IMR-90 (cell line): ENCODE measurements at regions not wholly inside any gene's neighbourhood (a gene's known extent, or its start where the extent isn't known, plus 50 kb on each side); places are given as distances from the start of the nearest gene placed in this dataset.

Experiments used
- ATAC-seq: fragments of 200-7000 bp; cut with Tn5 transposase; 2 replicates; pipeline ENCODE4 v1.9.1; 2020; ENCODE audit warnings: low read depth, mild to moderate bottlenecking, moderate library complexity
- BruUV-seq: library from RNA; stranded (reverse); fragments of 400-500 nt; replicated peaks from 2 replicates; lab custom pipeline; 2021; lab: Mats Ljungman, UMichigan
- CTCF ChIA-PET: fragments of 300-600 bp; formaldehyde crosslinking; extraction: SDS; loops from one replicate; lab custom pipeline; 2021; ENCODE audit warnings: antibody characterized with exemption; lab: Yijun Ruan, JAX
- POLR2A ChIA-PET: fragments of 300-600 bp; sonication (Branson Sonifier 250); formaldehyde crosslinking; loops from one replicate; lab custom pipeline; 2022; ENCODE audit warnings: antibody characterized with exemption; ENCODE audit not compliant: unreplicated experiment; lab: Charles Lee
- DNase-seq: peaks from one replicate; pipeline ENCODE4 v3.0.0; 2013
- H2AFZ ChIP-seq: replicated peaks from 2 replicates; pipeline ENCODE3; 2013; ENCODE audit warnings: low read length, mild to moderate bottlenecking; ENCODE audit not compliant: poor library complexity
- H2AK5ac ChIP-seq: 2 replicates; pipeline ENCODE4 v1.6.1; 2013; ENCODE audit warnings: low read depth, low read length, inconsistent platforms
- H2AK9ac ChIP-seq: replicated peaks from 2 replicates; pipeline ENCODE3; 2013; ENCODE audit warnings: mild to moderate bottlenecking, low read depth, low read length, moderate library complexity; ENCODE audit not compliant: poor library complexity
- H2BK120ac ChIP-seq: 2 replicates; pipeline ENCODE4 v1.6.1; 2013; ENCODE audit warnings: low read depth, low read length, inconsistent platforms
- H2BK15ac ChIP-seq: 3 replicates; pipeline ENCODE4 v1.6.1; 2013; ENCODE audit warnings: low read depth, low read length, inconsistent platforms
- H2BK20ac ChIP-seq: 2 replicates; pipeline ENCODE4 v1.6.1; 2013; ENCODE audit warnings: low read depth, mild to moderate bottlenecking, inconsistent platforms, low read length, moderate library complexity
- H2BK5ac ChIP-seq: 2 replicates; pipeline ENCODE4 v1.6.1; 2013; ENCODE audit warnings: mild to moderate bottlenecking, low read depth, low read length, inconsistent platforms; ENCODE audit not compliant: poor library complexity, severe bottlenecking
- H3K14ac ChIP-seq: replicated peaks from 2 replicates; pipeline ENCODE4 v1.6.1; 2013; ENCODE audit warnings: low read depth, low read length, inconsistent platforms
- H3K18ac ChIP-seq: 2 replicates; pipeline ENCODE4 v1.6.1; 2013; ENCODE audit warnings: low read depth, low read length, control low read depth
- H3K23ac ChIP-seq: 2 replicates; pipeline ENCODE4 v1.6.1; 2013; ENCODE audit warnings: low read depth, low read length, inconsistent platforms
- H3K27ac ChIP-seq: 2 replicates; pipeline ENCODE4 v1.5.1; 2013; ENCODE audit warnings: mild to moderate bottlenecking, control low read depth, low read length; ENCODE audit not compliant: insufficient read depth
- H3K27me3 ChIP-seq: 2 replicates; pipeline ENCODE4 v1.6.1; 2013; ENCODE audit warnings: low read length; ENCODE audit not compliant: control insufficient read depth, insufficient read depth
- H3K36me3 ChIP-seq: 2 replicates; pipeline ENCODE4 v1.6.1; 2013; ENCODE audit warnings: low read length, mixed read lengths; ENCODE audit not compliant: control insufficient read depth, insufficient read depth
- H3K4ac ChIP-seq: 2 replicates; pipeline ENCODE4 v1.6.1; 2013; ENCODE audit warnings: low read depth, low read length, inconsistent platforms
- H3K4me1 ChIP-seq: 2 replicates; pipeline ENCODE4 v1.6.1; 2013; ENCODE audit warnings: low read length, mixed read lengths; ENCODE audit not compliant: control insufficient read depth, insufficient read depth
- H3K4me2 ChIP-seq: 2 replicates; pipeline ENCODE4 v1.6.1; 2013; ENCODE audit warnings: low read depth, mild to moderate bottlenecking, control low read depth, low read length, moderate library complexity
- H3K4me3 ChIP-seq: 2 replicates; pipeline ENCODE4 v1.5.1; 2013; ENCODE audit warnings: low read depth, mild to moderate bottlenecking, control low read depth, low read length, moderate library complexity; ENCODE audit not compliant: insufficient read depth
- H3K56ac ChIP-seq: 2 replicates; pipeline ENCODE4 v1.6.1; 2013; ENCODE audit warnings: low read length, inconsistent platforms; ENCODE audit not compliant: insufficient read depth; ENCODE audit errors: extremely low read depth
- H3K79me1 ChIP-seq, 2 experiments: 2 replicates each; pipeline ENCODE4 v1.6.1; 2013; ENCODE audit warnings: low read length in 2 of 2, inconsistent platforms in 1 of 2, low read depth in 1 of 2
- H3K9ac ChIP-seq: 2 replicates; pipeline ENCODE4 v1.6.1; 2013; ENCODE audit warnings: low read depth, low read length, control low read depth
- H3K9me1 ChIP-seq: 2 replicates; pipeline ENCODE4 v1.6.1; 2013; ENCODE audit warnings: low read length, inconsistent platforms; ENCODE audit not compliant: insufficient read depth
- H3K9me3 ChIP-seq: 2 replicates; pipeline ENCODE4 v1.6.1; 2013; ENCODE audit warnings: low read length; ENCODE audit not compliant: control insufficient read depth, insufficient read depth
- H4K20me1 ChIP-seq: 2 replicates; pipeline ENCODE4 v1.6.1; 2013; ENCODE audit warnings: low read length, inconsistent platforms; ENCODE audit not compliant: insufficient read depth
- H4K5ac ChIP-seq: 2 replicates; pipeline ENCODE4 v1.6.1; 2013; ENCODE audit warnings: mild to moderate bottlenecking, low read depth, low read length, control low read depth
- H4K8ac ChIP-seq, 2 experiments: 2 replicates each; pipeline ENCODE4 v1.6.1; 2013; ENCODE audit warnings: low read depth in 2 of 2, low read length in 2 of 2, control low read depth in 1 of 2, inconsistent platforms in 1 of 2
- H4K91ac ChIP-seq: 2 replicates; pipeline ENCODE4 v1.6.1; 2013; ENCODE audit warnings: low read depth, low read length, inconsistent platforms; ENCODE audit not compliant: insufficient read depth
- CEBPB ChIP-seq: IDR thresholded peaks from 2 replicates; pipeline ENCODE4 v1.6.1; 2012; ENCODE audit warnings: low read depth, low read length, improper control_type of control experiment
- CHD1 ChIP-seq: IDR thresholded peaks from 2 replicates; pipeline ENCODE4 v1.6.1; 2012; ENCODE audit warnings: low read depth, low read length, improper control_type of control experiment
- CTCF ChIP-seq: conservative IDR thresholded peaks from 2 replicates; pipeline ENCODE4 v1.5.1; 2012; ENCODE audit warnings: mild to moderate bottlenecking, low read depth, low read length, improper control_type of control experiment
- FOS ChIP-seq: fragments of 150-350 bp; IDR thresholded peaks from 2 replicates; pipeline ENCODE4 v1.6.1; 2016; ENCODE audit warnings: low read depth, low read length
- MAFK ChIP-seq: IDR thresholded peaks from 2 replicates; pipeline ENCODE4 v1.6.1; 2012; ENCODE audit warnings: low read depth, low read length, improper control_type of control experiment
- MAZ ChIP-seq: IDR thresholded peaks from 2 replicates; pipeline ENCODE4 v1.6.1; 2012; ENCODE audit warnings: low read depth, mild to moderate bottlenecking, low read length, improper control_type of control experiment, moderate library complexity, borderline replicate concordance
- NFE2L2 ChIP-seq: fragments of 150-350 bp; IDR thresholded peaks from 2 replicates; pipeline ENCODE4 v1.6.1; 2016; ENCODE audit warnings: low read depth, mild to moderate bottlenecking, low read length
- RFX5 ChIP-seq: IDR thresholded peaks from 2 replicates; pipeline ENCODE4 v1.8.0; 2012; ENCODE audit warnings: low read depth, mild to moderate bottlenecking, low read length, moderate library complexity
- SMC3 ChIP-seq: fragments of 150-350 bp; IDR thresholded peaks from 2 replicates; pipeline ENCODE4 v1.6.1; 2016; ENCODE audit warnings: low read depth, mild to moderate bottlenecking, antibody characterized with exemption, low read length, moderate library complexity
- USF2 ChIP-seq: fragments of 150-350 bp; IDR thresholded peaks from 2 replicates; pipeline ENCODE4 v1.6.1; 2017; ENCODE audit warnings: mild to moderate bottlenecking, antibody characterized with exemption, low read length, low read depth
- WGBS, 2 experiments: methylation state at CpG; one replicate each; pipeline versions ENCODE4 v1.1.5 to v1.1.7; 2013; ENCODE audit warnings: missing lambda C conversion rate in 2 of 2; ENCODE audit not compliant: insufficient read length in 1 of 2; ENCODE audit errors: extremely low coverage in 2 of 2; 5-methylcytosine and 5-hydroxymethylcytosine counted together
- dilution Hi-C: fragments of 300-500 bp; cut with HindIII; formaldehyde crosslinking; loops from one replicate; pipeline ENCODE4 v1.14.3; 2018; ENCODE audit warnings: low sequenced_read_pairs; ENCODE audit not compliant: unreplicated experiment
- in situ Hi-C: fragments of 300-500 bp; cut with MboI; formaldehyde crosslinking; loops from 3 replicates; pipeline ENCODE4 v1.14.3; 2019; ENCODE audit warnings: low sequenced_read_pairs, inconsistent platforms, mixed read lengths
- intact Hi-C: fragments of 100-400 bp; cut with micrococcal nuclease; formaldehyde crosslinking; loops from 2 replicates; pipeline ENCODE4 v1.10.0; 2022

GRCh38 chr2:176562359-176563078 lies 293.3 kb downstream of the MTX2 start:
- peak overlapping the region; percentile 31; the same call in 1 of the 2 replicates for H3K4me2 ChIP-seq
- peak overlapping the region; percentile 49 to 56; a peak in 3 of 4 replicates for H4K8ac ChIP-seq
- no peak overlapping the region for H3K56ac ChIP-seq
- no TSS peak for BruUV-seq
- WGBS, 2 experiments: 17% methylated on average over 1 of the region's 4 CpGs; no CpG with 5 or more reads in 1 of the 2 experiments
- H3K36me3 ChIP-seq: no peaks in the 10 kb centered on the region
- peaks cover 5% of the 10 kb centered on the region; the same call in 1 of the 2 replicates for H3K9me1 ChIP-seq
- peak overlapping the region; percentile 55 for H3K23ac ChIP-seq
- ATAC-seq (peak; percentile 52), DNase-seq (peak; percentile 86)
- H2BK20ac ChIP-seq: peak overlapping the region; percentile 66
- in situ Hi-C loops (no loop called here), dilution Hi-C loops (no loop called here), intact Hi-C loops (no loop called here)
- 0 out of 2 replicates have a peak overlapping the region, but pooled peaks have one; percentile 22 for H3K14ac ChIP-seq
- H2BK15ac ChIP-seq: peak overlapping the region; percentile 70; the same call in 1 of the 3 replicates
- peak overlapping the region; percentile 5; the same call in 1 of the 2 replicates for H4K5ac ChIP-seq
- peak overlapping the region; percentile 78 for H2BK120ac ChIP-seq
- H3K9me3 ChIP-seq: no peaks in the 10 kb centered on the region
- POLR2A ChIA-PET: no interaction called here
- peak overlapping the region; percentile 32; the same call in 1 of the 2 replicates for H3K18ac ChIP-seq
- H2AFZ ChIP-seq: no peak overlapping the region
- peak overlapping the region; percentile 66; the same call in 1 of the 2 replicates for H2AK5ac ChIP-seq
- H3K27me3 ChIP-seq: peaks cover 1% of the 10 kb centered on the region; the same call in 1 of the 2 replicates
- peak overlapping the region; percentile 66 for H3K27ac ChIP-seq
- TF ChIP-seq RFX5 (no peak), CTCF (no peak), USF2 (peak; percentile 56; the same call in 1 of the 2 replicates), SMC3 (no peak), MAZ (no peak), MAFK (no peak), NFE2L2 (peak; percentile 74), CHD1 (no peak), CEBPB (peak; percentile 66), FOS (no peak)
- H4K91ac ChIP-seq: peak overlapping the region; percentile 85
- H3K79me1 ChIP-seq: no peaks in the 10 kb centered on the region
- H3K4me3 ChIP-seq: no peak overlapping the region
- CTCF ChIA-PET: interaction anchor here (0.6 to 0.9 kb wide), 2 partner anchors 53 to 949 kb away, joined by 3 read pairs; no protein-coding TSS in a partner anchor
- H3K4ac ChIP-seq: peak overlapping the region; percentile 80
- no peak overlapping the region for H3K9ac ChIP-seq
- no peak overlapping the region for H2AK9ac ChIP-seq
- no peaks in the 10 kb centered on the region for H4K20me1 ChIP-seq
- H3K4me1 ChIP-seq: peaks cover 6% of the 10 kb centered on the region
- peak overlapping the region; percentile 78 for H2BK5ac ChIP-seq
